ENCODE measurements at regions not wholly inside any gene's neighbourhood (a gene's known extent, or its start where the extent isn't known, plus 50 kb on each side); places are given as distances from the start of the nearest gene placed in this dataset.

- no peak for TF ChIP-seq ZSCAN18 (CRISPR knock-in tag; IDR thresholded peaks at IDR 0.05)
- no peak for TF ChIP-seq ZBTB43 (CRISPR knock-in tag; IDR thresholded peaks at IDR 0.05)
- no peak for TF ChIP-seq ATF6 (CRISPR knock-in tag; IDR thresholded peaks at IDR 0.05)
Observed at GRCh38 chr1:69104894-69105293, 462.8 kb upstream of the LRRC7 start (continued).

- Mint-ChIP-seq H3K4me1 (no peaks in the 10 kb centered on the region), H3K27me3 (ENCODE audit: low read depth) (no peaks in the 10 kb centered on the region), H3K27ac (no peak overlapping the region), H3K4me3 (no peak overlapping the region), H3K9me3 (peaks cover 11% of the 10 kb centered on the region), H3K36me3 (peaks cover 2% of the 10 kb centered on the region; the same call in 1 of the 2 replicates)
- POLR2A ChIA-PET: no interaction called here
- TF ChIP-seq NR2C2 (CRISPR knock-in tag; IDR thresholded peaks at IDR 0.05) (no peak), NR3C1 (CRISPR knock-in tag; conservative IDR thresholded peaks at IDR 0.05; ENCODE audit: low read depth) (no peak), FOXP1 (CRISPR knock-in tag; IDR thresholded peaks at IDR 0.05; ENCODE audit: borderline replicate concordance) (no peak), CREM (CRISPR knock-in tag; IDR thresholded peaks at IDR 0.05) (no peak)
- ATAC-seq (no peak), DNase-seq (ENCODE audit: low spot score) (no peak)
- CTCF ChIA-PET: no interaction called here
Observed at GRCh38 chr1:69109277-69109676, 458.4 kb upstream of the LRRC7 start.

- TF ChIP-seq ATF2 (CRISPR knock-in tag; IDR thresholded peaks at IDR 0.05; ENCODE audit: borderline replicate concordance, low read depth): no peak
- TF ChIP-seq SMAD3 (CRISPR knock-in tag; IDR thresholded peaks at IDR 0.05; ENCODE audit: borderline replicate concordance): no peak
- TF ChIP-seq E2F1 (CRISPR knock-in tag; IDR thresholded peaks at IDR 0.05): no peak
- TF ChIP-seq OVOL2 (CRISPR knock-in tag; IDR thresholded peaks at IDR 0.05; ENCODE audit: borderline replicate concordance): no peak
- TF ChIP-seq RELA (CRISPR knock-in tag; IDR thresholded peaks at IDR 0.05; ENCODE audit: borderline replicate concordance): no peak
- no peak for TF ChIP-seq IRF1 (CRISPR knock-in tag; IDR thresholded peaks at IDR 0.05)
- no peak for TF ChIP-seq CREB1 (CRISPR knock-in tag; IDR thresholded peaks at IDR 0.05)
- no peak for TF ChIP-seq ATF3 (CRISPR knock-in tag; conservative IDR thresholded peaks at IDR 0.05)
- no peak for TF ChIP-seq GABPB1 (CRISPR knock-in tag; IDR thresholded peaks at IDR 0.05)
- no peak for TF ChIP-seq TCF7 (CRISPR knock-in tag; IDR thresholded peaks at IDR 0.05; ENCODE audit: low read depth)
- CTCF ChIA-PET: no interaction called here
- DNase-seq (ENCODE audit: low spot score): no peak
- Mint-ChIP-seq H3K9me3 (peaks cover 11% of the 10 kb centered on the region), H3K27ac (no peak overlapping the region), H3K27me3 (ENCODE audit: low read depth) (no peaks in the 10 kb centered on the region), H3K4me1 (no peaks in the 10 kb centered on the region), H3K36me3 (peaks cover 2% of the 10 kb centered on the region; the same call in 1 of the 2 replicates), H3K4me3 (no peak overlapping the region)
- POLR2A ChIA-PET: no interaction called here
- no peak for ATAC-seq
Observed at GRCh38 chr1:69110851-69111250, 456.9 kb upstream of the LRRC7 start.

Measured in WTC11 (cell line).